PFSK-1 (cell line): ENCODE measurements at regions not wholly inside any gene's neighbourhood (a gene's known extent, or its start where the extent isn't known, plus 50 kb on each side); places are given as distances from the start of the nearest gene placed in this dataset.

ENCODE experiments used
- POLR2AphosphoS5 ChIP-seq: IDR thresholded peaks from 2 replicates; pipeline ENCODE4 v1.6.1; 2012; ENCODE audit warnings: low read depth, mild to moderate bottlenecking, control low read depth, low read length, moderate library complexity
- SIN3A ChIP-seq: IDR thresholded peaks from 2 replicates; pipeline ENCODE4 v1.6.1; 2012; ENCODE audit warnings: mild to moderate bottlenecking, low read length, moderate library complexity, borderline replicate concordance; ENCODE audit not compliant: insufficient read depth

GRCh38 chr1:184257873-184258272, 129.0 kb upstream of the C1orf21 start:
- TF ChIP-seq SIN3A (no peak), POLR2AphosphoS5 (no peak)
